Uterus (tissue), 3 donors: ENCODE measurements at regions not wholly inside any gene's neighbourhood (a gene's known extent, or its start where the extent isn't known, plus 50 kb on each side); places are given as distances from the start of the nearest gene placed in this dataset.

ENCODE experiments used
- DNase-seq, 2 donors: peaks; one replicate each; pipeline ENCODE4 v3.0.0-alpha.2; 2019 to 2020
- H3K27ac ChIP-seq, 2 donors: fragments of 200-600 bp; sonication (generic); 1 replicate in 1 of 2; 2 replicates in 1 of 2; pipeline ENCODE4 v1.5.1; 2016 to 2018
- H3K27me3 ChIP-seq, 2 donors: fragments of 200-600 bp; sonication (generic); one replicate each; pipeline ENCODE4 v1.5.1; 2018 to 2019; ENCODE audit warnings: control low read depth in 1 of 2
- H3K36me3 ChIP-seq, 2 donors: fragments of 200-600 bp; sonication (generic); one replicate each; pipeline ENCODE4 v1.5.1; 2019; ENCODE audit warnings: control low read depth in 1 of 2
- H3K4me1 ChIP-seq, 2 donors: fragments of 200-600 bp; sonication (generic); one replicate each; pipeline ENCODE4 v1.5.1; 2018 to 2019; ENCODE audit warnings: control low read depth in 1 of 2
- H3K4me3 ChIP-seq, 2 donors: fragments of 200-600 bp; sonication (generic); 1 replicate in 1 of 2; 2 replicates in 1 of 2; pipeline ENCODE4 v1.5.1; 2018 to 2019; ENCODE audit warnings: mild to moderate bottlenecking in 1 of 2
- H3K9me3 ChIP-seq, 2 donors: fragments of 200-600 bp; sonication (generic); one replicate each; pipeline ENCODE4 v1.5.1; 2019; ENCODE audit warnings: control low read depth in 1 of 2
- POLR2A ChIP-seq, 2 donors: fragments of 450-650 bp; IDR thresholded peaks; one replicate each; pipeline ENCODE4 v1.6.1; 2016; ENCODE audit warnings: antibody characterized with exemption in 2 of 2, mild to moderate bottlenecking in 1 of 2, moderate library complexity in 1 of 2
- intact Hi-C: fragments of 100-400 bp; cut with DNase I; formaldehyde crosslinking; loops from one replicate; pipeline ENCODE4 v1.15.1; 2023; ENCODE audit warnings: low total_unique reads
- TF ChIP-seq, protein P1 (sequence below), 4 experiments: fragments of 200-600 bp in 2 of 4; fragments of 450-650 bp in 2 of 4; sonication (generic) in 2 of 4; IDR thresholded peaks; one replicate each; pipeline ENCODE4 v1.5.1; 2016 to 2019; ENCODE audit warnings: antibody characterized with exemption in 4 of 4, mild to moderate bottlenecking in 2 of 4, moderate library complexity in 1 of 4
- donor health status: DM: yes; HTN: yes; CAD: no.

DNA sequence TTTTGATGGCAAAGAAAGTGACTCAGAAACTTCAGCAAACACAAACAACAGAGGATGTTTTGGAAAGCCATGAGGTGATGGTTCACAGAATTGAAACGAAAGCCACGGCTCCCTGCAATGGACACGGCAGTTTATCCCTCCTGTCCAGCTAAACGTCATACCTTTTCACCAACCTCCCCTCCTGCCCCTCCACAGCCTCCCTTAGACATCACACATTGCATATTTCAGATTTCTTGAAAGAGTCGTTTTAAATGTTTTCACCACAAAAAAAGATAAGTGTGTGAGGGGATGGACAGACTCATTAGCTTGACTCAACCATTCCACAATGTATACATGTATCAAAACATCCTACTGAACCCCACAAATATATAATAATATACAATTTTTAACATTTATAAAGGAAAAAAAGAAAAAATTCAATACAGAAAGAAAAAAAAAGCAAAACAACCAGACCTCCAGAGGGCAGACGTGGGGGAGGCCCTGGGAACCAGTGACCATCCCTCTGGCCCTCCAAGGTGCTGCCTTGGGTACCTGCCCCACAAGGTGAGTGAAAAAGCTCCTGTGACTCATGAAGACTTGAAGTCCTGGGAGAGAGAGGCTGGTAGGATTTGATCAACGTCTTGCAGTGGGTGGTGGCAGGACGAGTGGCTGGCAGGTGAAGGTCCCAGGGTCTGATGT is 117.2 kb upstream of the THBS2 start:
- no peak for DNase-seq
- intact Hi-C loops, result no loop called here

DNA sequence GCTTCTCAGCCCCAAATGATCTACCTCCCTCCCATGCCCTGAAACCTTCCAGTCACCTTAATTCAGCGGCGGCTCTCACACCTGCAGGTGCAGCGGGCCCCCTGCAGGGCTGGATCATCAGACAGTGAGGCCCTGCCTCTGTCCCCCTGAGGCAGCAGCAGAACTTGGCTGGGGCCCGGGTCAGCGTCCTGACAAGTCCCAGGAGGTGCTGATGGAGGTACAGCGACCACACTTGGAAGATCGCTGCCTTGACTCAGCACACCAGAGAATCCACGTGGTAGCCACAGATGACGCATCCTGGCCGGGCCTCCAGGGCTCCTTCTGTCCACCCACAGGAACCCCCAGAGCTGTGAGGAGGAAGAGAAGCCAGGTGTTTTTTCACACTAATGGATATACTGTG is 116.4 kb upstream of the THBS2 start:
- Histone ChIP-seq H3K27ac (no peak overlapping the region), H3K9me3 (no peaks in the 10 kb centered on the region)
- intact Hi-C loops, result no loop called here

More for the DNA sequence above, 117.2 kb upstream of the THBS2 start:
- no peak for TF ChIP-seq POLR2A (IDR thresholded peaks at IDR 0.05)
- TF ChIP-seq, protein P1, sequence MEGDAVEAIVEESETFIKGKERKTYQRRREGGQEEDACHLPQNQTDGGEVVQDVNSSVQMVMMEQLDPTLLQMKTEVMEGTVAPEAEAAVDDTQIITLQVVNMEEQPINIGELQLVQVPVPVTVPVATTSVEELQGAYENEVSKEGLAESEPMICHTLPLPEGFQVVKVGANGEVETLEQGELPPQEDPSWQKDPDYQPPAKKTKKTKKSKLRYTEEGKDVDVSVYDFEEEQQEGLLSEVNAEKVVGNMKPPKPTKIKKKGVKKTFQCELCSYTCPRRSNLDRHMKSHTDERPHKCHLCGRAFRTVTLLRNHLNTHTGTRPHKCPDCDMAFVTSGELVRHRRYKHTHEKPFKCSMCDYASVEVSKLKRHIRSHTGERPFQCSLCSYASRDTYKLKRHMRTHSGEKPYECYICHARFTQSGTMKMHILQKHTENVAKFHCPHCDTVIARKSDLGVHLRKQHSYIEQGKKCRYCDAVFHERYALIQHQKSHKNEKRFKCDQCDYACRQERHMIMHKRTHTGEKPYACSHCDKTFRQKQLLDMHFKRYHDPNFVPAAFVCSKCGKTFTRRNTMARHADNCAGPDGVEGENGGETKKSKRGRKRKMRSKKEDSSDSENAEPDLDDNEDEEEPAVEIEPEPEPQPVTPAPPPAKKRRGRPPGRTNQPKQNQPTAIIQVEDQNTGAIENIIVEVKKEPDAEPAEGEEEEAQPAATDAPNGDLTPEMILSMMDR (IDR thresholded peaks at IDR 0.05), result no peak
- Histone ChIP-seq H3K4me3 (no peak overlapping the region), H3K36me3 (no peaks in the 10 kb centered on the region), H3K4me1 (no peaks in the 10 kb centered on the region), H3K9me3 (no peaks in the 10 kb centered on the region), H3K27ac (no peak overlapping the region), H3K27me3 (no peaks in the 10 kb centered on the region)

DNA sequence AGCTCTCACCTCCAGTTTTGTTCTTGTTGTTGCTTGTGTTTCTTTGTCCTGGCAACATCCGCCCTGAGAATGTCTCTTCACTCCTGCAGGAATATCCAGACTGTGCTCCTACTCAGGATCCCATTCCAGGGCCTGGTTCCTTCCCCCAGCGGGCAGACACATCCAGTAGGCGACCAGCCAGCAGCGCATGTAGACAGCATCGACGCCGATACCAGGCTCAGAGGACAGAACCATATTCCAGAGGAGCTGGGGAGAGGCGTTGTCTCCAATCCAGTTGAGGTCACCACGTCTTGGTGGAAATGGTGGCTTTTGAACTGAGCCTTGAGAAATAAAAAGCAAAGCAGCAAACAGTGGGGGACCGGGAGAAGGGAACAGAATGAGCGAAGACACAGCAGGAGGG is 114.6 kb upstream of the THBS2 start:
- no peaks in the 10 kb centered on the region for H3K9me3 ChIP-seq
- no peak overlapping the region for H3K27ac ChIP-seq
- no peaks in the 10 kb centered on the region for H3K27me3 ChIP-seq
- no peak overlapping the region for H3K4me3 ChIP-seq
- intact Hi-C loops, result no loop called here
- no peaks in the 10 kb centered on the region for H3K4me1 ChIP-seq
- TF ChIP-seq, protein P1 (IDR thresholded peaks at IDR 0.05), result no peak
- no peak for TF ChIP-seq POLR2A (IDR thresholded peaks at IDR 0.05)
- H3K36me3 ChIP-seq, result no peaks in the 10 kb centered on the region
- no peak for DNase-seq

More for the DNA sequence above, 116.4 kb upstream of the THBS2 start:
- H3K4me3 ChIP-seq, result no peak overlapping the region
- H3K36me3 ChIP-seq, result no peaks in the 10 kb centered on the region
- H3K4me1 ChIP-seq, result no peaks in the 10 kb centered on the region
- H3K27me3 ChIP-seq, result no peaks in the 10 kb centered on the region
- no peak for DNase-seq
- TF ChIP-seq, protein P1 (IDR thresholded peaks at IDR 0.05), result no peak
- TF ChIP-seq POLR2A (IDR thresholded peaks at IDR 0.05), result no peak

DNA sequence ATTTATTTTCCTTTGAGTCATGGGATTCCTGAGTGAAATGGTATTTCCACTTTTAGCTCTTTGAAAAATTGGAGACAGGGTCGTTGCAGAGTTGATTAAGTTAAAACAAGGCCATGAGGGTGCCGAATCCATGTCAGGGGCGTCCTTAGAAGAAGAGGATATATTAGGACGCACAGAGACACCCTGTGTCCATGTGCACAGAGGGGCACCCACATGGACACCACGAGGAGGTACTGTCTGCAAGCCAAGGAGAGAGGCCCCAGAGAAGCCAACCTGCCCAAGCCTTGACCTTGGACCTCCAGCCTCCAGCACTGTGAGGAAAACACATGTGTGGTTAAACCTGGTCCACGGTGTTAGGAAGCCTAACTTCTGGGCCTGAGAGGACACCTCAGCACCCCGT is 113.9 kb upstream of the THBS2 start:
- DNase-seq, result no peak
- H3K9me3 ChIP-seq, result no peaks in the 10 kb centered on the region
- TF ChIP-seq POLR2A (IDR thresholded peaks at IDR 0.05), result no peak
- TF ChIP-seq, protein P1 (IDR thresholded peaks at IDR 0.05), result no peak
- intact Hi-C loops, result no loop called here
- no peaks in the 10 kb centered on the region for H3K27me3 ChIP-seq
- H3K4me1 ChIP-seq, result no peaks in the 10 kb centered on the region
- H3K36me3 ChIP-seq, result no peaks in the 10 kb centered on the region
- H3K27ac ChIP-seq, result no peak overlapping the region
- no peak overlapping the region for H3K4me3 ChIP-seq

DNA sequence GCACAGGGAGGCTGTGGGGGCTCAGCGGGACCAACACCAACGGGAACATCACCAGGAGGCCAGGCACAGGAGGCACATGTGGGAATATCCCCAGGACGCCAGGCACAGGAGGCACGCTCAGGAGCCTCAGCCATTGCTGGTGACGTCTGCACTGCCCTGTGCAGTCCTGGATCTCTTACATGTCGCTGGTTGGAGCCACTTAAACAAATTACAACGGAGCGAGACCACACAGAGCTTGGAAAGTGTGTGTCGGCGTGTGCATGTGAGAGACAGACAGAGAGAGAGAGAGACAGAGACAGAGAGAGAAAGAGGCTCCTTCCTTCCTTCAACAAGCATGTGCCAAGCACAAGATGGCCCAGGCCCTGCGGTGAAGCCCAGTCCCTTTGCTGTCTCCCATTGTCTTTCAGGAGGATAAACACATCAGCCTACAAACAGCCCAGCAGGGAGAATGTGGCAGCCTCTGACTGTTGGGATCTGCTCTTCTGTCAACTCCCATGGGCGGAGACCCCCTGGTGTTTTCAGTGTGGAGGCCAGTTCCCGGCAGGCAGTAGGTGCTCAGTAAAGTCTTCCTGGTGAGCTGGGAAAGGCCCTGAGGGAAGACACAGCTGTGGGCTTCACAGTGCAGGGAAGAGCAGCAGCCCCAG is 112.7 kb upstream of the THBS2 start:
- DNase-seq, result no peak
- H3K27ac ChIP-seq, result no peak overlapping the region
- intact Hi-C loops, result no loop called here
- no peaks in the 10 kb centered on the region for H3K27me3 ChIP-seq
- TF ChIP-seq, protein P1 (IDR thresholded peaks at IDR 0.05), result no peak
- no peak for TF ChIP-seq POLR2A (IDR thresholded peaks at IDR 0.05)
- H3K4me1 ChIP-seq, result no peaks in the 10 kb centered on the region
- H3K36me3 ChIP-seq, result no peaks in the 10 kb centered on the region
- H3K9me3 ChIP-seq, result no peaks in the 10 kb centered on the region
- H3K4me3 ChIP-seq, result no peak overlapping the region
